Psoas muscle (tissue), 7 donors: ENCODE measurements at regions not wholly inside any gene's neighbourhood (a gene's known extent, or its start where the extent isn't known, plus 50 kb on each side); places are given as distances from the start of the nearest gene placed in this dataset.

Experiments used
- ATAC-seq, 4 donors: fragments of 200-7000 bp; cut with Tn5 transposase; one replicate each; pipeline ENCODE4 v1.9.1; 2020; ENCODE audit warnings: moderate library complexity in 3 of 4, mild to moderate bottlenecking in 2 of 4
- DNase-seq, 2 donors: peaks; one replicate each; pipeline ENCODE4 v3.0.0-alpha.2; 2020
- H3K27ac ChIP-seq: fragments of 200-600 bp; one replicate; pipeline ENCODE4 v1.8.0; 2022
- H3K27me3 ChIP-seq, 3 donors: fragments of 200-600 bp in 1 of 3; one replicate each; pipeline versions ENCODE4 v1.6.1 to v1.8.0; 2013 to 2022; ENCODE audit warnings: low read length in 2 of 3, mild to moderate bottlenecking in 2 of 3, moderate library complexity in 1 of 3; ENCODE audit not compliant: insufficient read depth in 3 of 3
- H3K36me3 ChIP-seq, 2 donors: fragments of 200-600 bp in 1 of 2; one replicate each; pipeline versions ENCODE4 v1.6.1 to v1.8.0; 2013 to 2022; ENCODE audit warnings: low read depth in 1 of 2, mild to moderate bottlenecking in 1 of 2, moderate library complexity in 1 of 2; ENCODE audit not compliant: insufficient read depth in 1 of 2
- H3K4me1 ChIP-seq: fragments of 200-600 bp; one replicate; pipeline ENCODE4 v1.8.0; 2022
- H3K4me3 ChIP-seq: fragments of 200-600 bp; one replicate; pipeline ENCODE4 v1.8.0; 2022; ENCODE audit warnings: mild to moderate bottlenecking
- H3K9me3 ChIP-seq: fragments of 200-600 bp; one replicate; pipeline ENCODE4 v1.8.0; 2022
- CTCF ChIP-seq: fragments of 200-600 bp; IDR thresholded peaks from one replicate; pipeline ENCODE4 v1.8.0; 2022; ENCODE audit warnings: antibody characterized with exemption
- WGBS, 3 donors: extraction: QIAGEN DNeasy Blood & Tissue Kit; methylation state at CpG; one replicate each; pipeline versions ENCODE4 v1.1.6 to v1.1.7; 2013; 5-methylcytosine and 5-hydroxymethylcytosine counted together
- intact Hi-C, 2 donors: fragments of 100-400 bp; cut with DNase I; formaldehyde crosslinking; loops; one replicate each; pipeline versions ENCODE4 v1.11.0 to v1.14.2; 2022
- donor health status: healthy with polysubstance abuse.
- donor health status: DM: no; HTN: no; CAD: no; lungs with moderate emphysema.
- donor health status: Bipolar disorder and iron deficiency.
- donor health status: healthy.
- donor health status: DM: yes; HTN: yes; CAD: no.
- donor health status: DM: no; HTN: no; CAD: no.
- donor health status: DM: yes; HTN: yes; CAD: no.

GRCh38 chr2:65991381-65992197 is 443.3 kb upstream of the MEIS1 start:
- DNase-seq (no peak), ATAC-seq (peak in 3 of 4 donors; percentile 16 to 75 (median 45))
- intact Hi-C loops: no loop called here
- no peak for TF ChIP-seq CTCF
- H3K9me3 ChIP-seq: no peaks in the 10 kb centered on the region
- H3K27me3 ChIP-seq: peaks cover 0 to 3% (median 0%) of the 10 kb centered on the region in 3 donors
- no peak overlapping the region for H3K27ac ChIP-seq
- 14 to 19% (median 16%) methylated on average over 9 of the region's 9 CpGs for WGBS, 3 donors
- peaks cover 3% of the 10 kb centered on the region for H3K4me1 ChIP-seq
- no peak overlapping the region for H3K4me3 ChIP-seq
- no peaks in the 10 kb centered on the region for H3K36me3 ChIP-seq

- Histone ChIP-seq H3K4me1 (no peaks in the 10 kb centered on the region), H3K9me3 (no peaks in the 10 kb centered on the region), H3K27me3 (no peaks in the 10 kb centered on the region), H3K36me3 (no peaks in the 10 kb centered on the region), H3K27ac (no peak overlapping the region), H3K4me3 (no peak overlapping the region)
- ATAC-seq: no peak
- intact Hi-C loops: no loop called here
- DNase-seq: no peak
- TF ChIP-seq CTCF: no peak
Measured at GRCh38 chr2:65985986-65986385, 448.9 kb upstream of the MEIS1 start.

- intact Hi-C loops: no loop called here
- Histone ChIP-seq H3K4me3 (no peak overlapping the region), H3K36me3 (no peaks in the 10 kb centered on the region), H3K4me1 (no peaks in the 10 kb centered on the region), H3K9me3 (no peaks in the 10 kb centered on the region), H3K27me3 (peaks cover 0 to 2% (median 0%) of the 10 kb centered on the region in 3 donors), H3K27ac (no peak overlapping the region)
- TF ChIP-seq CTCF: no peak
- no peak for ATAC-seq
- no peak for DNase-seq
- 55 to 79% (median 58%) methylated on average over 1 of the region's 1 CpG for WGBS, 3 donors
Measured at GRCh38 chr2:65980531-65980930, 454.4 kb upstream of the MEIS1 start.

GRCh38 chr2:65979446-65979845 is 455.5 kb upstream of the MEIS1 start:
- Histone ChIP-seq H3K4me1 (no peaks in the 10 kb centered on the region), H3K27me3 (peaks cover 0 to 2% (median 0%) of the 10 kb centered on the region in 3 donors), H3K9me3 (no peaks in the 10 kb centered on the region), H3K4me3 (no peak overlapping the region), H3K36me3 (no peaks in the 10 kb centered on the region), H3K27ac (no peak overlapping the region)
- no peak for TF ChIP-seq CTCF
- 33 to 47% (median 37%) methylated on average over 7 of the region's 7 CpGs for WGBS, 3 donors
- intact Hi-C loops: no loop called here
- no peak for ATAC-seq
- DNase-seq: no peak
